ENCODE measurements at regions not wholly inside any gene's neighbourhood (a gene's known extent, or its start where the extent isn't known, plus 50 kb on each side); places are given as distances from the start of the nearest gene placed in this dataset.

DNA sequence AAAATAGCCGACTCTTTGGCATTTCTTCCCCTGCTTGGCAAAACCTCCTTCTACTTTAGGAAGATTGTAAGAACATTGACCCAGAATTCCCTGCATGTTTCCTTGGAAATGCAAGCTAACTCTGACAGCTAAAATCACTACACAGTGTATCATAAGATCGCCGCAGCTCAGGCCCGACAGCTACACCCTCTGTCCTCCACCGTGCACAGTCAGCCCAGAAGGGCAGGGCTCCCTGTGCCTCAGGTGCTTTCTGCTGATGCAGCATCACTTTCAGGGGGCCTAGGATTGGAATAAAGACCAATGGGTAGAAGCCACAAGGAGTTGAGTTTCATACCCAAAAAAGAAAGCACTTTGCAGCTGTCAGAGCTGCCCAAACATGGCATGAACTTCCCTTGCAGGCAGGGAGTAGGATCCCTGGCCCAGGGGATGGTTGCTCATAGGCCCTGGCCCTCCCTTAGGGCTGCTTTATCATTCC, 145.3 kb downstream of the SEC16B start:
- TF ChIP-seq, protein P1, sequence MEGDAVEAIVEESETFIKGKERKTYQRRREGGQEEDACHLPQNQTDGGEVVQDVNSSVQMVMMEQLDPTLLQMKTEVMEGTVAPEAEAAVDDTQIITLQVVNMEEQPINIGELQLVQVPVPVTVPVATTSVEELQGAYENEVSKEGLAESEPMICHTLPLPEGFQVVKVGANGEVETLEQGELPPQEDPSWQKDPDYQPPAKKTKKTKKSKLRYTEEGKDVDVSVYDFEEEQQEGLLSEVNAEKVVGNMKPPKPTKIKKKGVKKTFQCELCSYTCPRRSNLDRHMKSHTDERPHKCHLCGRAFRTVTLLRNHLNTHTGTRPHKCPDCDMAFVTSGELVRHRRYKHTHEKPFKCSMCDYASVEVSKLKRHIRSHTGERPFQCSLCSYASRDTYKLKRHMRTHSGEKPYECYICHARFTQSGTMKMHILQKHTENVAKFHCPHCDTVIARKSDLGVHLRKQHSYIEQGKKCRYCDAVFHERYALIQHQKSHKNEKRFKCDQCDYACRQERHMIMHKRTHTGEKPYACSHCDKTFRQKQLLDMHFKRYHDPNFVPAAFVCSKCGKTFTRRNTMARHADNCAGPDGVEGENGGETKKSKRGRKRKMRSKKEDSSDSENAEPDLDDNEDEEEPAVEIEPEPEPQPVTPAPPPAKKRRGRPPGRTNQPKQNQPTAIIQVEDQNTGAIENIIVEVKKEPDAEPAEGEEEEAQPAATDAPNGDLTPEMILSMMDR (IDR thresholded peaks at IDR 0.05; ENCODE audit: low read depth, low read length, poor library complexity, severe bottlenecking) = no peak
- TF ChIP-seq EZH2phosphoT487 (IDR thresholded peaks at IDR 0.05; ENCODE audit: borderline replicate concordance, low read length) = no peak

Measured in DOHH2 (cell line).